NB4 (cell line): ENCODE measurements at regions not wholly inside any gene's neighbourhood (a gene's known extent, or its start where the extent isn't known, plus 50 kb on each side); places are given as distances from the start of the nearest gene placed in this dataset.
A peak's percentile ranks its signal among the peaks of the same experiment; 100 is the strongest.
"Not testable (repeated sequence)": the region's sequence is repeated elsewhere in the genome, so short reads cannot be mapped to it uniquely, and the experiment has no call there.

Experiments
- DNase-seq: peaks from one replicate; pipeline ENCODE4 v3.0.0; 2010; ENCODE audit warnings: low read depth
- H3K4me3 ChIP-seq: one replicate; pipeline ENCODE4 v1.5.1; 2011; ENCODE audit warnings: mild to moderate bottlenecking, low read depth, low read length, moderate library complexity
- CTCF ChIP-seq: IDR thresholded peaks from one replicate; pipeline ENCODE4 v1.5.1; 2012; ENCODE audit warnings: low read depth, low read length
- MAX ChIP-seq: IDR thresholded peaks from 2 replicates; pipeline ENCODE4 v1.6.1; 2011; ENCODE audit warnings: low read depth, low read length
- MYC ChIP-seq: IDR thresholded peaks from 2 replicates; pipeline ENCODE4 v1.6.1; 2011; ENCODE audit warnings: low read depth, low read length
- POLR2A ChIP-seq: IDR thresholded peaks from 2 replicates; pipeline ENCODE4 v1.6.1; 2011; ENCODE audit warnings: mild to moderate bottlenecking; ENCODE audit not compliant: insufficient read length; ENCODE audit errors: extremely low read depth

- no peak for DNase-seq
These were observed 150.4 kb downstream of the MTX2 start for GRCh38 chr2:176419591-176420071.

GRCh38 chr2:176421297-176422050, 152.2 kb downstream of the MTX2 start:
- no peak for DNase-seq
- TF ChIP-seq CTCF, result no peak
- H3K4me3 ChIP-seq, result no peak overlapping the region

More at GRCh38 chr2:176419591-176420071, 150.4 kb downstream of the MTX2 start:
- TF ChIP-seq MYC, result no peak
- no peak for TF ChIP-seq POLR2A
- no peak for TF ChIP-seq CTCF
- no peak for TF ChIP-seq MAX
- H3K4me3 ChIP-seq, result no peak overlapping the region

- no peak overlapping the region for H3K4me3 ChIP-seq
- TF ChIP-seq MAX (no peak), CTCF (no peak), MYC (no peak), POLR2A (no peak)
- no peak for DNase-seq
These were observed 154.6 kb downstream of the MTX2 start for GRCh38 chr2:176423819-176424218.

- no peak for TF ChIP-seq CTCF
- no peak for TF ChIP-seq POLR2A
- no peak for TF ChIP-seq MAX
- TF ChIP-seq MYC, result no peak
- no peak overlapping the region for H3K4me3 ChIP-seq
- no peak for DNase-seq
These were observed 155.5 kb downstream of the MTX2 start for GRCh38 chr2:176424746-176425145.

GRCh38 chr2:176427549-176427948, 158.3 kb downstream of the MTX2 start:
- no peak overlapping the region for H3K4me3 ChIP-seq
- no peak for DNase-seq
- TF ChIP-seq MAX (no peak), MYC (no peak), CTCF (no peak), POLR2A (no peak)

DNA sequence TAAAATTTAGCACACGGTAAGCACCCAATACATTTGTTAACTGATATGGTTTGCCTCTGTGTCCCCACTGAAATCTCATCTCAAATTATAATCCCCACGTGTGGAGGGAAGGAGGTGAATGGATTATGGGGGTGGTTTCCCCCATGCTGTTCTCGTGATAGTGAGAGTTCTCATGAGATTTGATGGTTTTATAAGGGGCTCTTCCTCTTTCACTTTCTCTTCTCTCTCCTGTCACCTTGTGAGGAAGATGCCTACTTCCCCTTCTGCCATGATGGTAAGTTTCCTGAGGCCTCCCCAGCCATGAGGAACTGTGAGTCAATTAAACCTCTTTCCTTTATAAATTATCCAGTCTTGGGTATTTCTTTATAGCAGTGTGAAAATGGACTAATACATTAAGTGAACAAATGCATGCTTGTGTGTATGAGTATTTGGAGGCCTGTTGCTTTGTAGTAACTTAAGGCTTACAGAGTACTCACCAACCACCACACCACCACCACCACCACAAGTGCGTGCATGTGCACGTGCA, 159.8 kb downstream of the MTX2 start:
- not testable (repeated sequence) for H3K4me3 ChIP-seq
- peak; percentile 57 for DNase-seq
